Stimulated activated CD8-positive, alpha-beta memory T cell treated with anti-CD3 and anti-CD28 coated beads, Interleukin-4, amount 100 ng/mL, for 48 hours (primary cell): ENCODE measurements at regions not wholly inside any gene's neighbourhood (a gene's known extent, or its start where the extent isn't known, plus 50 kb on each side); places are given as distances from the start of the nearest gene placed in this dataset.
"Not testable (repeated sequence)": the region's sequence is repeated elsewhere in the genome, so short reads cannot be mapped to it uniquely, and the experiment has no call there.

Source experiments
- DNase-seq: peaks from one replicate; pipeline ENCODE4 v3.0.0-alpha.2; 2020

DNA sequence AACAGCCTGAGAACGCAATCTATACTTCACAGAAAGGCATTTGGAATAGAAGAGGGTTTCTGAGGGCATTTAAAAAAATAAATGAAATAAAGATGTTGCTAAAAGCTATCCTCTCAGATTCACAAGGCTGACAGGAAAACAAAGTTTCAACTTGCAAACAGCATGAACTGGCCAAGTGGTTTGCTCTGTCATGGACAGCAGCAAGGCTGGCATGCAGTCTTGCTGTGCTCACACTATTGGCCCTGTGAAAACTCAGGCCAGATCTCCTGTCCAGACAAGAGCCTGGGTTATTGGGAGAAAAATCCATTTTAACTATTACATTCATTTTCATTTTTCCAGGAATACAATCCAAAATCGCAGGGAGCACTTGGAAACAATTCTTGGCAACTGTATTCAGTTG, 506.2 kb upstream of the SLC35B3 start:
- DNase-seq, result no peak

DNA sequence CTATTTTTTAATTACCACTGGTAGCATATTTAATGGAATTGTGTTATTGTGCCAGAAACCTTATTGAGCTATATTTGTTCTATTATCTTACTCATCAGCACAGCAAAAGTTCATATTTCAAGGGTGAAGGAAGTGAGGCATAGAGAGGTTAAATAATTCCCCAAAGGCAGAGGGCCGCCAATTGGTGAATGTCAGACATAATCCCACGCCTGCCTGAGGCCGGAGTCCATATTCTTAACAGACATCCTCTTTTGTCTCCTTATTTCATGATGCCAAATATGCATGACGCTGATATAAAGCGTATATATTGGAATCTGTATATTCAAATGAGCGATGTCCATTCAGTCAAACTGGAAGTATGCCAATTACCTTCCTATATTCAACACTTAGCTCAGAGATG, 505.0 kb upstream of the SLC35B3 start:
- DNase-seq, result no peak

DNA sequence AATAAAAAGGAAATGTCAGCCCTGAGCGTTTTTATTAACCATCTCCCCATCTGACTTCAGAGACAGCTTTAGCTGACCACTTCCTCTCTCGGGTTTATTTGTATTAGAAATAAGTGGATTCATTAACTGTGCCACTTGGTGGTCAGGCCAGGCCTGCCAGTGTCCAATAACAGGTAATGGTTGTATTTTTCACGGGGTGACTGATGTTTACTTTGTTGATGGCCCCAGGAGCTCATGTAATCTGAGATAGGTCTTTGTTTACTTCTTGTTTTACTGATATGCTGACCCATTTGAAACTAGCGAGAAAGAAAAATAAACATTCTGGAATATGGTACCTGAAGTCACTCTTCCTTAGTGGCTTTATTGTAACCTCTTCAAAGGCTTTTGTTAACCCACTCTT, 504.3 kb upstream of the SLC35B3 start:
- no peak for DNase-seq

DNA sequence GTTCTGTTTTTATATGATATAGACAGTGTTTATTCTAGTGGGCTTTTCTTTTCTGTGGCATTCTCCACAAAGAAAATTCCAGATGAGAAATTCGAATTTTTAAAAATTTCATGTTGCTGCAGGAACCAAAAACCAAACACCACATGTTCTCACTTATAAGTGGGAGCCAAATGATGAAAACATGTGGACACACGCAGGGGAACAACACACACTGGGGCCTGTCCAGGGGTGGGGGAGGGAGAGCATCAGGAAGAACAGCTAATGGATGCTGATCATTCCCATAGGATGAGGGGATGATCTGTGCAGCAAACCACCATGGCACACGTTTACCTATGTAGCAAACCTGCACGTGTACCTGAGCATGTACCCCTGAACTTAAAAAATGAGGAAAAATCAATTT, 499.0 kb upstream of the SLC35B3 start:
- no peak for DNase-seq

DNA sequence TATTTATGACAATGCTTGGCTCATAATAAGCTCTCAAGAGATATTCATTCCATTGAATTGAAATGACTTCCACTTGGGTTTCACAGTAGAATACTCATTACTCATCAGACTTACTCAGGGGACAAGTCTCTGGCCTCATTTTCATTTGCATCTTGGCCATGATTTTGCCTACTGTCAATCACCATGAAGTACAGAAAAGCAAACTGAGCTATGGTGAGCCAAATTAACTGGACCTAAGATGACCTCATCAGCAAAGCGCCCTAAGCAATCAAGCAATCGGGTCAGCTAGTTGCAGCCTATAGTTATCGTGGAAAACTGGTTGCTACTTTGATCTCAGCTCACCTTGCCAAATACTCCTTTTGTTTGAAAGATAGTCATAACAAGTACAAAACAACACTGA, 494.7 kb upstream of the SLC35B3 start:
- DNase-seq, result no peak

DNA sequence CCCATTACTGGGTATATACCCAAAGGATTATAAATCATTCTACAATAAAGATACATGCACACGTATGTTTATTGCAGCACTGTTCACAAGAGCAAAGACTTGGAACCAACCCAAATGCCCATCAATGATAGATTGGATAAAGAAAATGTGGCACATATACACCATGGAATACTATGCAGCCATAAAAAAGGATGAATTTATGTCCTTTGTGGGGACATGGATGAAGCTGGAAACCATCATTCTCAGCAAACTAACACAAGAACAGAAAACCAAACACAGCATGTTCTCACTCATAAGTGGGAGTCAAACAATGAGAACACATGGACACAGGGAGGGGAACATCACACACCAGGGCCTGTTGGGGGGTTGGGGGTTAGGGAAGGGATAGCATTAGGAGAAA, 484.9 kb upstream of the SLC35B3 start:
- not testable (repeated sequence) for DNase-seq

DNA sequence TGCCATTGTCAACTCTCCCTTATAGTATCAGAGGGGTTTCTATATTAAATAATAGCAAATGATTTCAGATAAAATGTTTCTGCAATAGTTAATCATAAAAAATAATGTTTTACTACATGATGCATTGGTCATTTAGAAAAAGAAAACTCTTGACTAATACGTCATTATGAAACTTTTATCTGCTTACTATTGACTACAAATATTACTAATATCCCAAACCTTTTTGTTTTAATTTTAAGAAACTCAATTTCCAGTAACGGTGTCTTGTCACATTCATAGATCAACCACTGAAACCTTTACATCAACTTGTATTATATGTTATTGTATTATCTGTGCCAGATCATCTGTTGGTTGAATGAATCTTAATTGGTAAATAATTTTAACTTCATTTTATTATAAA, 482.9 kb upstream of the SLC35B3 start:
- DNase-seq, result no peak

DNA sequence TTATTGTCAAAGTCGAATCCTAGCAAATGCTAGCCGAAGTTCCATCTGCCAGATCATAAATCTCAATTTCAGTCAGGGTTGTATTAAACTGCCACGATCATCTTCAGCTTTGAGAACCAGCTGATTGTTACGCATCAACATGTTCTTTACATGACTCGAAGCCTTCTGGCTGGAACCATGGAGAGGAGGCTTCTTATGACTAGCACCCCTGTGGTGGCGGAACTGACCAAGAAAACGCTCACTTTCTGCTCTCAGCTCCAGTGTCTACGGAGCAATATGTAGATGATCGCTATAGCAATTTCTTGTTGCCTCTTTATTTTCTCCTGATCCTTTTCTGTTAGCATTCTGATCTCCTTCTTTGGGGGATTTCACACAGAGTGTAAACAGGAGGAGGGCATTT, 479.4 kb upstream of the SLC35B3 start:
- DNase-seq, result no peak

DNA sequence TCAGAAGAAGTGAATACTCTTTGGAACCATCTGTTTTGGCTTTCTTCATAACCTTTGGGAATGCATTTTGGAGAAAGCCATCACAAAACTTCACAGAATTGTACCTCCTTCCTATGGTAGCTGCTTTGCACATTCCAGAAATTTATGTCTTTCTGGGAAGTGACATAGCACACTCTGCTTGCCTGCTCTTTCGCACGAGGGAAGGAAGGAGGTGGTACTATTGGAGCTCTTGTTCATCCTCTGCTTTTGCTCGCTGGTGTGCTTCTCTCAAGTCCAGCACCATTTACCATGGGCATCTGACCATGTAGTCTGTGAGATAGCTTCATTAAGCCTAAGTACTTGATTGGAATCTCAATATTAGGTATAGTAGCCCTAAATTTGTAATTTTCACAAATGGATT, 473.3 kb upstream of the SLC35B3 start:
- DNase-seq, result no peak

DNA sequence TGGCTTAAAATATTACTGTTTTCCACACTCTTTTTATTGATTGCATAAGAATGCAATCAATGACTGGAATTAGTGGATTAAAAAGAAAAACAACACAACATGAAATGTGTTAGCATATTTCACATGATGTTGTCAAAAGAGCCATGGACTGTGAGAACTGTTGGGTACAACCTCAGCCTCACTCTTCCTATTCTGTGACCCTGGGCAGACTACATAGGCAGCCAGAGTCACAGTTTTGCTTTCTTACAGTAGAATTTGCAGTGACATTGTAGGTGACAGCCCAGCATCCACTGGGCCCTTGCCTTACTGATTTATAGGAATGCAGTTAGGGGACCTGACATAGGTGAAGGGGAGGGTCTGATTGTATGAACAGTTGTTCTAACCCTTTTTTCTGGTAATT, 471.4 kb upstream of the SLC35B3 start:
- no peak for DNase-seq

DNA sequence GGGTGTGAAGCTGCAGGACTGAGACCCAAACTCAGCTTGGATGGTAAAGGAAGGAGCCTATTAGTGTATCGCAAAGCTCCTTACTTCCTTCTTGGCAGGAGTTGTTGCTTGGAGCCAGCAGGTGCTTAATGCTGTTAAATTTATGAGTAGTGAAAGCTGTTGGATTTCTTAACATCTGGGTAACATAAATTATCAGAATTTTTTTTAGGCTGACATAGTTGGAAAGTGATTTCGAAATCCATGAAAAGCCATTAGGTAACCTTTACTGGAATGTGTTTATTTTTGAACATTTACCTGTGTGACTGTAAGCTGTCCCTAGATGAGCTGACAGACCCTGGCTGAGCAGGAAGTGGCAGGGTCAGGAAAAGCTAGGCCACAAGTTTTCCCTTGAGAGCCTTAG, 470.4 kb upstream of the SLC35B3 start:
- no peak for DNase-seq

DNA sequence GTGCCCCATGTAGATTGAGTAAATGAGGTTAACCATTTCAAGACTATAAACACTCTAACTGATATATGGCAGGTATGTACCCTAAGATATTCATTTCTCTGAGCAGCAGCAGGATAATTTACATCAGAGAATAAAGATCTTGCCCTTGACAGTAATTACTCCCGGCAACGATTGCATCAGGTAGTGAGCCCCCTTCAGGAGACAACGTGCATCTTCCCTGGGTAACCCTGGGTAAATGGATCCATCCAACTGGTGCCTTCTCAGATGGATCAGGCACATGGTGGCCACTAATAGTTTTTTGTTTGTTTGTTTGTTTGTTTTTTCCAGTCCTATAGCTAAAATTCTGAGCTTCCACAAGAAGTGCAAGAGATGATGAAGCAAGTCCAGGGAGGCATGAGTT, 469.4 kb upstream of the SLC35B3 start:
- no peak for DNase-seq

DNA sequence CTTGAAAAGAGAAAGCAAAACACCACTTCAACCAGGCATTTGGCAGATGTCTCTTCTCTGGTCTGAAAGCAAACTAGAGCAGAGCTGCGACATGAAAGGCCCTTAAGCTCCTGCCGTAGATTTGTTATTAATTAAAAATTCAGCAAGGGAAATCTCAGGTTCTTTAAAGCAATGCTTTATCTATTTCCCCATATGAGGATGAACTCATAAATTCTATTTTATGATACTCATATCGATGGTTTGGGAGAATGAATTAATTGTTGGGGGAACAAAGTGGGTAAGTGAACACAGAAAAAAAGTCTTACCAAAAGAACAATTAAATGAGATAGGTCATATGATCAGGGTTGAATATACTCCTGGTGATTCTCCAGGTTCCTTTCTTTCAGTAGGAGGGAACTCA, 464.7 kb upstream of the SLC35B3 start:
- no peak for DNase-seq

DNA sequence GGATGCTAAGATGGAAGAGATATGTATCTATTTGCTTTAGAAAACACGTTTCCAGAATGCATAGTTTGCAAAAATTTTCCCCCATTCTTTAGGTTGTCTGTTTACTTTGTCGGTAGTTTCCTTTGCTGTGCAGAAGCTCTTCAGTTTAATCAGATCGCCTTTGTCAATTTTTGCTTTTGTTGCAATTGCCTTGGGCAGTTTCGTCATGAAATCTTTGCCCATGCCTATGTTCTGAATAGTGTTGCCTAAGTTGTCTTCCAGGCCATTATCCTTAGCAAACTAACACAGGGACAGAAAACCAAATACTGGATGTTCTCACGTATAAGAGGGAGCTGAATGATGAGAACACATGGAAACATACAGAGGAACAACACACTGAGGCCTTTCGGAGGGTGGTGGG, 454.2 kb upstream of the SLC35B3 start:
- no peak for DNase-seq

DNA sequence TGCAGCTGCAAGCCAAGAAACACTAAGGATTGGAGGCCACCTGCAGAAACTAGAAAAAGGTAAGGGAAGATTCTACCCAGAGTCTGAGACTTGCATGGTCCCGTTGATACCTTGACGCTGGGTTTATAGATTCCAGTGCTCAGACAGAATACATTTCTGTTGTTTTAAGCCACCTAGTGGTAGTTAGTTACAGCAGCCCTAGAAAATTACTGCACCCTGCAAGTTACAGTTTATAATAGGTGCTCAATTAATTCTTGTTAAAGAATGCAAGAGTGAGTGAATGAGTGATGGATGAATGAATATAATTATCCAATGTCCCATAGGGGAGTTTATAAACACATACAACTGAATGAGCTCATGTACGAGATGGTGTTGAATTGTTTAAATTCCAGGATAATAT, 453.1 kb upstream of the SLC35B3 start:
- DNase-seq, result no peak

DNA sequence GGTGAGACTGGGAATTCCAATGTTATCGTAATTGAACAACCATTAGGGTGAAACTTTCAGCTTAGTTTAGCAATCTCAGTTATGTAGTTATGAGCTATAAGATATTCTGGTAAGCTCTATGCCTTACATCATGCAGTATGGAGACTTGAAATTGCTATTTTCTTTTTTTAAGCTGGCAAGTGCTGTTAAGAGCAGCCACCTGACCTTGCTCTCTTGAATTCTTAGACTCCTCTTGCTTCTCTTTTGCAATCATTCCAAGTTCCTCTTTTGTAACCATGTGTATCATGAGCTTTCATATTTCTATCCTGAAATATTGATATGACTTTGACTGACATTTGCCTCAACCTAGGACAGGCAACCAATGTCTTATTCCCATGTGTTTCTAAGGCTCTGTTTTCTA, 446.3 kb upstream of the SLC35B3 start:
- DNase-seq, result no peak

DNA sequence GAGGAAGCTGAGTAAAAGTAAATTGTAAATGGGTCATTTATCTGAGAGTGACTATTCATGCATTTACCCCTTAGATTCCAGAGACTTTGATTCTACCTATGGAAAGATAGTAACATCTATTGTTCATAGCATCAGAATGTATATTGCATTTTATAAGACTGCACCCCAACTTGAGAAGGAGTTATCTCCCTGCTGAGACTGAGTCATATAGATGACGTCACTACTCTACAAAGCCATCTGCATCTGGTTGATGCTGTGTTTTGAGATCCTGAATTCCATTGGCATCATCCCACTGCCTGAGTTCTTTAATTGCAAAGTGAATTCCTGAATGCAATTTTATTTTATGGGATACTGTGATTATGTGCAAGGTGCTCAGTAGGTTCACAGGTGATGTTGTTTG, 444.0 kb upstream of the SLC35B3 start:
- DNase-seq, result no peak

DNA sequence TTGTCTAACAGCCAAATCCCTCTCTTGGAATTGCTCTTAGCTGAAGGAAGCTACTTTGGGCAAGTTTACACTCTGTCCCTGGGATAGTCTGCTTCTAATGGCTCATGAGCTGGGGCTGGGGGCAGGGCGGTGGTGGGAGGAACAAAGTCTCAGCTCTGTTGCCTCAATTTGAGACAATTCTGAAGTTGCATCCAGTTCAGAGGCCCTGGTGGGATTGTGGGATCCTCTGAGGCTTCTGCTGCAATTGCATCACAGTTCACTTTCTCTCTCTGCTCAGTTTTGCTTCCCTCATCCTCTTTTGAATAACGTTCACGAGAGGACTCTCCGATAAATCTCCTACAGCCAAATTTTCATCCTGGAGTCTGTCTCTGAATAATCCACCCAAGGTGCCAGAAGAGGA, 440.6 kb upstream of the SLC35B3 start:
- DNase-seq, result no peak

DNA sequence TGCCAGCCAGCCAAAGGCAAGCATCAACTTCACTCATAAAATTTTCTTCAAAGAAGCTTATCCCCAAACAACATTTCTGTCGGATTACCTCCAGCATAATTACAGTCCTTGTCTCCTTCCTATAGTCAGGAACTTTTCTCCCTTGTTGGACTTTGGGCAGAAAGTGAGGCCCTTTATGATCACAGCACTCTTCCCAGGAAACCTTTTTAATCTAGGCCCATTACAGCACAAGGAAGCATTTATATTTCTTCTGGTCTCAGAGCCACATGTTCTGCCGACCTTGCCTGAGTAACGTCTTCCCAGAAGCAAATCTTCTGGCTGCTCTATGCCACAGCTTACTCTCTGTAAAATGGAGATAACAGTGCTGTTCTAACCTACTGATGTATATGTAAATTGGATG, 437.2 kb upstream of the SLC35B3 start:
- no peak for DNase-seq

DNA sequence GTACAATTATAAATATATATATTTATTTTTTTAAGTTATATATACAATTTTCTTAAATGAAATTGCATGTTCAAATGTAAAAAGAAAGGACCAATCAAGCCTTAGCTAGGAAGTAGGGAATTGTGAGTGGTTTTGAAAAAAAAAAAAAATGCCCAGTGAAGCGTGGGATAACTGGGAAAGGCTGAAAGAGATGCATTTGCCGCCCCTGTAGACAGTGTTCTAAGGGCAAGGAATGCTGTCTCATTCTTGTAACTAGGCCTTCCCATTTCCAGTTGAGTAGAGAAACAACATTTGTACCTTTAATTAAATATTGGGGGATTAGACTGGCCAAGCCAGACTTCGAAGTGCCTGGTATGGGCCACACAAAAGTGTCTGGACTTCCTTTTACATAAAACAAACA, 430.1 kb upstream of the SLC35B3 start:
- no peak for DNase-seq

DNA sequence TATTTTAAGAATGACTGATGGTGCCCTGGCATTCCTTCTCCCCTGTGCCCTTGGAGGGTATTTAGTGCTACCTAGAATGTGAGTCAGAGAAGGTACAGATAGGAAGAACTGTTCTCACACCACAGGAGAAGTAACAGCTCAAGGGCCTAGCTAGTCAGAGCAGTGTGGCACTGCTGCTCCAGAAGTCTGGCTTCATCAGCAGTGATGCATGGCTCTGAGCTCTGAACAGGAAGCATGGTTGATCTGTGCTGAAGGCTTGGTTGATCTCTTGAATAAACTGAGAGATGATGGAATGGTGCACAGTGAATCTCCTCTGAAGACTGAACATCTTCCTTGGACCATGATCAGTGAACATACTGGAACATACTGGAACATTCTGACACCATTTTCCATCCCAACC, 425.3 kb upstream of the SLC35B3 start:
- DNase-seq, result no peak

DNA sequence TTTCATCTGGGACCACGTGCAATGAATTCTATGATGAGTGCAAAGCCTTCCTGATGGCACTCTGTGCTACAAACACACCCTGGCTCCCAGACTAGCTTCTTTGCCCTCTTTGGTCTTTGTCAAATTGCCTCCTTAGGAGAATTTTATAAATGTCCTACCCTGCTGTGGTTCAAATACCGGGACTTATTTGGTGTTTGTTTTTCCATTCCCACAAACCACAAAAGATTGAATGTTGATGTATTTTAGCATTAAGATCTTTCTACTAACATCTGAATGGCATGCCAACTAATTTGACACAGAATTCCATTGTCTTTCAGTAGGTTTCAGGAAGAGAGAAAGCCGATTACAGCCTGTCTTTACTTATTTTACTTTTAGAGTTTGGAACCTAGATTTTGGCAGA, 424.2 kb upstream of the SLC35B3 start:
- no peak for DNase-seq

DNA sequence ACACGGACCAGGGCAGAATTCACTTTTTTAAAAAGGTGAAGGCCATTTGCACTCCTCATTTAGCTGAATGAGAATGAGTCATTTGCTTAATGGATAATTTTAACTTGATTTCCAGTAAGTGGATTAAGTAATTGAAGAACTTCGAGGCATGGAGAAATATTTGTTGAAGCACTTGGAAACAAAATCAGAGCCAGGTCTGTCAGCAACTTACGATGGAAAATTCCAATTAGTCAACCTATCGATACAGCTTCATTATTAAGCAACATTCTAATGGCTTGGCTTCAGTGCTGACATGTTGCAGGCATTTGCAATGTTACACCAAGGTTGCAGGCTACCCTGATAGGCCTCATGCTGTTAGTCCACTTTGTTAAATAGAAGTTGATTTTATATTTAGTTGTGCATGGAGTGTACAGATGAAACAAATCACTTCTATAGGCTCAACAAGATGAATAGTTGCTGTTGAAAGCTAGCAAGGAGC, 423.5 kb upstream of the SLC35B3 start:
- DNase-seq, result no peak

DNA sequence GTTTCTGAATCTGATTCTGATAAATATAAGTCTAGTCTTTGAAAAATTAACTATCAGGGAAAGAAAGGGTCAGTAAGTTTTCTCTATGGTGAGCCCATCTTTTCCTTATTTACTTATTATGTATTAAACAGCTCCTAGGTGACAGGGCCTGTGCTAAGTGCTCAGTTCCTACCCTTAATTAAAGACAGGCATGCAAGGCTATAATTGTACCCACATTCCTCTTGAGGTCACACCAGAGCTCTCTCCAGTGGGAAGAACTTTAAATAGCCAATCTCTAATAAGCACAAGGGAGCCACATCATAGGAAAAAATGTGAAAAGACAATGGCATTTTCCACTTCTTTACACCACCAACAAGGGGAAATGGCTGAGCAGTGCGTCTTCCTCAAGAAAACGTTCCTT, 421.8 kb upstream of the SLC35B3 start:
- no peak for DNase-seq

DNA sequence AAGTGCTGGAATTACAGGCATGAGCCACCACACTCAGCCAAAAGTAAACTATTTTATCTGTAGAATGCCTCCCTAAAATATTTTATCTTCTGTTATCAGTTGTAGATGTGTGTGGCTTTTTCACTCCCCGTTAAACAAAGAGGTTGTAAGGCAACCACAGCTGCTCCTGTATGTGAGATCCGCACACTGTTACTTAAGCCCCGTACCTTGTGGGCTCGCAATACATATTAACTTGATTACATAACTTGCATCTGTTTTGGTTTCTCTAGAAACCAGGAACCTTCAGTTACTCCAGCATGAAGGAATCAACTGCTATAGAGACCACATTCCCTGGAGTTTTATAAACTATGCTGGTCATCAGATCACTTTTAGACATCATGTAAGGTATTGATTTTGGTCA, 420.1 kb upstream of the SLC35B3 start:
- DNase-seq, result no peak

DNA sequence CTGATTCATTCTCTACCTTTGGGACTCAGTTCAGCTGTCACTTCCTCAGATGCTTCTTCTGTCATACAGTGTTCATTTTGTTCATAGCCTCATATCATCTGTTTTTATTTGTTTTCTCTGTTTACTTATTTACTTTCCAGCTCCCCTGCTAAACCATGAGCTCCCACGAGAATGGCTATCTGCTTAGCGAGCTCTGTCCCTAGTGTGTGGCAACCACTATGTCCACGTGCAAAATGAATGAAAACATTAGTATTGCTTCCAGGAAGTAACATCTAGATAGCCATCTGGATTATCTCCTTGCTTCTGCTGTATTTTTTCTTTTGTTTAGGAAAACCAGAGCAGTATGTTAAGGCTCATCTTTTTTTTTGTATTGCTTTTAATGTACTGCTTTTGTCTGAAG, 417.0 kb upstream of the SLC35B3 start:
- DNase-seq, result no peak
